ENCODE measurements at regions not wholly inside any gene's neighbourhood (a gene's known extent, or its start where the extent isn't known, plus 50 kb on each side); places are given as distances from the start of the nearest gene placed in this dataset.
"Not testable (repeated sequence)": the region's sequence is repeated elsewhere in the genome, so short reads cannot be mapped to it uniquely, and the experiment has no call there.

DNA sequence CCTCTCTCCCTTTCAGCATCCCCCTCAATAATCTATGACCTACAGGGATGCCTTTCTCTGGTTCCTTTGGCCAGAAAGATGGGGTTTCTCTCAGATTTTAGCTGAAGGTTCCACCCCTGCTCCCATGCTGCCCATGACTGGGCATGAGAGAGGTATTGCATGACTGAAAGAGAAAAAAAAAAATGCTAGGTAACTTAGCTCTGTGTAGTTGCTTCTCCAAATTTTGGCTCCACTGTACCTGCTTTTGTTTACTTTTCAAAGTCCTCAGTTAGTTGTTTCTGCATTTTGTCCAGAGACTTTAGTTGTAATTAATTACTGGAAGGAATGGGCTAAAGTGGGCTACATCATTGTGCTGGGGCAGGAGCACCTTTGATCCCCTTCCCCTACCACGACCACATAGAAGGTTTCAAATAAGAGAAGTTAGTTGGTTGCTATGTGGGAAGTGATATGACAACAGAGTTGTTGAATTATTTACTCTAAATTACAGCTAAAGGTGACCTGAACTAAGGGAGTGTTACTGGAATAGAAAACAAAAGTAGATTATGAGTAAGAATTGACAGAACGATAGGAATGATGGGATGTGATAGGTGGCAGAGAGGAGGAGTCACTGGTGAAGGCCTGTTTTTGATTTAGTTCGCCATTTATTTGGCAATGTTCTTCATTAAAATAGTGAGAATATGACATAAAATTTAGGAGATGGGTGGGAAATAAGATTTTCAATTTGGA lies 605.4 kb upstream of the NR2F2 start:
- no peak for DNase-seq

- DNase-seq, result no peak
These were observed 603.6 kb upstream of the NR2F2 start for GRCh38 chr15:95726891-95727290.

GRCh38 chr15:95733931-95734330 lies 596.6 kb upstream of the NR2F2 start:
- no peak for DNase-seq

GRCh38 chr15:95734422-95735316 lies 595.8 kb upstream of the NR2F2 start:
- no peak for DNase-seq

GRCh38 chr15:95737060-95737459 lies 593.4 kb upstream of the NR2F2 start:
- DNase-seq, result no peak

GRCh38 chr15:95739131-95739530 lies 591.4 kb upstream of the NR2F2 start:
- no peak for DNase-seq

DNA sequence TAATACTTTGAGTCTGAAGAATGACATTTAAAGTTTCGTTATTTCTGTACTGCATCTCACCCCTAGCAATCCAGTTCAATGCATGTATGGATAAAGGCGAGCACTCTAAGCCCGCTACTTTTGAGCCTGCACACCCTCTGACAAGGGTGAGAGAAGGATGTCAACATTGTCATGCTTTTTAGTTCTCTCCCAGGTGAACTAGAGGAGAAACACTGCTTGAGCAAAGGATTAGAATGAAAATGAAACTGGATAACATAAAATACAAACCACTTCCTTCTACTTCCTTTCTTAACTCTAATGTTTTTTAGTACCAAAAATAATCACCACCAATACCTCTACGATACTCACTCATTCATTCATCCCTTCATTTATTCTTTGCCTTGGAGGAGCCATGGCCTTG lies 588.7 kb upstream of the NR2F2 start:
- DNase-seq, result no peak

GRCh38 chr15:95742256-95742655 lies 588.2 kb upstream of the NR2F2 start:
- no peak for DNase-seq

- DNase-seq, result no peak
These were observed 587.7 kb upstream of the NR2F2 start for GRCh38 chr15:95742836-95743235.

DNA sequence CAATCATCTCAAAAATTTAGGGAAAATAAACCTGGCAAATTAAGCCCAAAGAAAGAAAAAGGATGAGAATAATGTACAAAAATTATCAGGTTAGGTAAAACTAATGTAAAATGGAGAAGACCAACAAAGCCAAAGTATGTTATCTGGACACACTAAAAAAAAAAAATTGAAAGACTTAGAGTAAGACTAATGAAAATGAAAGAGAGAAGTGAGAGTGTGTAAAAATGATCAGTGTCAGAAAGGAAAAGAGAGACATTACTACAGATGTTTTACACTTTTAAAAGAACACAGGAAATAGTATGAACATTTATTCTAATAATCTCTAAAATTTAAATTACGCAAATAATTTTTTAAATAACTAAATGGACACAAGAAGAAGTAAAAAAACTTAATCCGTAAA lies 573.3 kb upstream of the NR2F2 start:
- no peak for DNase-seq

GRCh38 chr15:95758451-95758850 lies 572.0 kb upstream of the NR2F2 start:
- DNase-seq, result no peak

DNA sequence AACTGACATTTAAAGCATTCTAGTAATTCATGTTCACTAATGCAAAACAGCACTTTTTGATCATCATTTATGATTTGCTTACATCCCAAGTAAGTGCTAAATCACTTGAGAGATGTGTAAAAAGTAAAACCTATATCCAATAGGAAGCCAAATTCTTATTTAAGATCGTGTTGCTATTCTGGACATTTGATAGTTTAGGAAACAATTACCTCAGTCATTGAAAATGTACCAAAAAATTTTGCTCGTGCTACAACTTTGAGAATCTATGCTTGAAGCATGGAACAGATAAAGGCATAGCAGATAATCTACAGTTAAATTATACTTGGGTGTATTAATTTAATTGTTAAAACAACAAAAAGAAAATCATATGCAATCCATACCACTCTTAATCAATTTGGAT lies 571.6 kb upstream of the NR2F2 start:
- DNase-seq, result no peak

GRCh38 chr15:95760508-95760907 lies 570.0 kb upstream of the NR2F2 start:
- no peak for DNase-seq

DNA sequence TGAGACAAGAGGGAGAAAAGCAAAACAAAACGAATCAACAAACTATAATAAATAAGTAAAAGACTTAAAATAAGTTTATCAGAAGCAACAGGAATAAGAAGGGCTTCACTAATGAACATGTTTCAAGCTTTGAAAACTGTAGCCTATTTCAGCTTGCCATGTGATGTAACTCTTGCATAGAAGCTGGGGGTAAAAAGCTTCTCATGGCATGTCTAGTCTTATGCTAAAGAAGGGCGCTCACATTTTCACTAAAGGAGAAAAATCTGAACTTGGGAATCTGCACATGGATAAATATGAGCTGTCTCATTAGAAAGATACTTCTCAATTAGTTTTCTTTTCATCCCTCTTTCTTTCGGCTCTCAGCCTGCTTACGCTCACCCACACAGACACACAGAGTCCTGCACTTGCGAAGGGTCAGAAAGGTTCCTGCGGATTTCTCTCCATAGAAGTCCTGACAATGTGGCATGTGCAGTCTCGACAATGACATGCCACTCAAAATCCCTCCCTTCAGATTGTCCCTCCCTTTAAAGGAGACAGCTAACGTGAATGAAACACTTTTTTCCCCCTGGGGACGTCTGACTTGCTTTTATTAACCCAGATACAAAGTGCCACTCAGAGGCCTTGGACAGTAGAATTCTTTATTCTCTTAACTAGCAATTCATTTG lies 568.9 kb upstream of the NR2F2 start:
- no peak for DNase-seq

GRCh38 chr15:95763426-95763825 lies 567.1 kb upstream of the NR2F2 start:
- DNase-seq, result no peak

GRCh38 chr15:95765161-95765560 lies 565.3 kb upstream of the NR2F2 start:
- no peak for DNase-seq

GRCh38 chr15:95770196-95770595 lies 560.3 kb upstream of the NR2F2 start:
- no peak for DNase-seq

DNA sequence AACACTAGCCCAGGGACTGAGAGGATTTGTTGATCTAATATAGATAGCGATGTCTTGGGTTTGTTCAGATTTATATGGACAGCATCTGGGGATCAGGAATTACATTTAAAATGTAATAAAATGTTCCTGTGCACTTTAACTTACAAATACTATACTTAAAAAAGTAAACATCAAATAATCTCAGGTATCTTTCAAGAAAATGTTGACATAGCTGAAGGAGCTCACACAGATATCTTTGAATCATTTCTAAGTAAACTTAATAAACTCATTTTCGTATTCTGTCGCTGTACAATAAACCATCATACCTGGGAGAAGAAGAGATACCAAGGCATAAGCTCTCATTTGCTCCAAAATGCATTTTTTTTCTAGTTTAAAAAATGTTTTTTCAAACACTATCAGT lies 557.5 kb upstream of the NR2F2 start:
- DNase-seq, result no peak

DNA sequence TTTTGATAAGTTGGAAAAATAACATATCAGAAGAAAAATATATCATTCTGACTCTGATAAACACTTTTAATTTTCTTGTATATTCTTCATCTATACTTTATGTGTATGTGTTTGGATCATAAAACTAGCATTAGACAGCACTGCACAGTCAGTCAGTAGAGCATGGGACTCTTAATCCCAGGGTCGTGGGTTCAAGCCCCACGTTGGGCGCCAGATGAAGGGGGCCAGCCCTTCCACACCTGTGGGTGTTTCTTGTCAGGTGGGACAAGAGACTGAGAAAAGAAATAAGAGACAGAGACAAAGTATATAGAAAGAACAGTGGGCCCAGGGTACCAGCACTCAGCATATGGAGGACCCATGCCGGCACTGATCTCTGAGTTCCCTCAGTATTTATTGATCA lies 546.0 kb upstream of the NR2F2 start:
- DNase-seq, result no peak

DNA sequence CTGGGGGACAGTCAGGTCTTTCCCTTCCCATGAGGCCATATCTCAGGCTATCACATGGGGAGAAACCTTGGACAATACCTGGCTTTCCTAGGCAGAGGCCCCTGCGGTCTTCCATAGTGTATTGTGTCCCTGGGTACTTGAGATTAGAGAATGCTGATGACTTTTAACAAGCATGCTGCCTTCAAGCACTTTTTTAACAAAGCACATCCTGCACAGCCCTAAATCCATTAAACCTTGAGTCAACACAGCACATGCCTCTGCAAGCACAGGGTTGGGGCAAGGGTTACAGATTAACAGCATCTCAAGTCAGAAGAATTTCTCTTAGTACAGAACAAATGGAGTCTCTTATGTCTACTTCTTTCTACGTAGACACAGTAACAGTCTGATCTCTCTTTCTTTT lies 545.2 kb upstream of the NR2F2 start:
- DNase-seq, result not testable (repeated sequence)

GRCh38 chr15:95793231-95793630 lies 537.3 kb upstream of the NR2F2 start:
- DNase-seq, result no peak

DNA sequence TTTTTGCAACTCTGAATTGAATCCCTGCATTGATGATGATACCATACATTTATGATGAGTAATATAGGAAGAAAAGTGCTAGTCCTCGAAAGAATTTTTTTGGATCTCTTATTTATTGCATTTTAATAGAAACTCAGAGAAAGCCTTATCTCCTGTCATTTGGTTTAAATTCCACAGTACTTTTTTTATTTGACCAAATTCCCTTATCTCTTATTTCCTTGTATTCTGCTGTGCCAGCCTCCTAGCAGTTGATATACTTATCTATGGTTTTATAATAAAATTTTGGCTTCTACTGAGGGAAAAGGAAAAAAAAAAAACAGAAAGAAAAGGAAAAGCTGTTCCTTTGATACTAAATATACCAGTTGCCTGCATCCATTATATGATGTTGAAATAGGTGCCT lies 535.1 kb upstream of the NR2F2 start:
- DNase-seq, result no peak

DNA sequence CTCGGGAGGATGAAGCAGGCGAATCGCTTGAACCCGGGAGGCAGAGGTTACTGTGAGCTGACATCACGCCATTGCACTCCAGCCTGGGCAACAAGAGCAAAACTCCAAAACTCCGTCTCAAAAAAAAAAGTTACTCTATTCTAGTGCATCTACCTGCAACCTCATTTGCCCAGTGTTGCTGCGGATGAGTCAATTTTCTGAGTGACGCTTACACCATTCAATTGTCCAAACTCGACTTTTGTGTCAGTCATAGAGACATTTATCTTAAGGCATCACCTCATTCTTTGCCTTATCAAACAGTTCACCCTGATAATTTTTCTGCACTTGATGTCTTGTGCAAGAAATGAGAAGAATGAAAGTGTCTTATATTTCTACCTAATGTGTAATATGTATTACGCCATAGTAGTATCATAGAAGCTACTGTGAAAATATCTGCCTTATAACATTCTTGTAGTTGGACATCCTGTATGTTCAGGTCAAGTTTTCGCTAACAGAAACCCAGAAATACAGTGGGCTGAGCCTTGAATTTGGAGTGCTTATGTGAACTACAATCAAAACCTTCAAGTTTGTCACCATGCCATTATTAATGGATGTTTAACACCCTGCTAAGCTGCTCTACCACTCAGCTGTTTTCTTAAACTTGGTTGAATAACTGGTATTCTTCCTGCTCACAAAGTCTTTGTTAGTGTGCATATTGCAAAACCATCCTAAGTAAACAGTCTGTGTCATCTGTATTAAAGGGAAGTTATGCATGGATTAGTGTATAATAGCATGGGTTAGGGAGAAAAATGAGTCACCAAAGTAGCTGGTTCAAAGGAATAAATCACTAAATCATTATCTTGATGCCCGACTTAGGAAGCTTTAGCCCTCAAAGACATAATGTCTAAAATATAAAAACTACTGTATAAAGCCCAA lies 531.0 kb upstream of the NR2F2 start:
- no peak for DNase-seq

Measured in femur (tissue), 1 donor.